HG03064 (cell line): ENCODE measurements at regions not wholly inside any gene's neighbourhood (a gene's known extent, or its start where the extent isn't known, plus 50 kb on each side); places are given as distances from the start of the nearest gene placed in this dataset.

Experiments used
- ATAC-seq: cut with Tn5 transposase; IDR thresholded peaks from one replicate; pipeline ENCODE4 v1.9.1; 2021; ENCODE audit warnings: low read depth; ENCODE audit not compliant: unreplicated experiment

GRCh38 chr7:47221826-47222225 lies 360.1 kb downstream of the TNS3 start:
- ATAC-seq: no peak

GRCh38 chr7:47218378-47219176 lies 363.3 kb downstream of the TNS3 start:
- ATAC-seq: no peak

GRCh38 chr7:47217570-47218360 lies 364.1 kb downstream of the TNS3 start:
- ATAC-seq: no peak

GRCh38 chr7:47217086-47217485 lies 364.8 kb downstream of the TNS3 start:
- ATAC-seq: no peak

GRCh38 chr7:47216439-47216838 lies 365.5 kb downstream of the TNS3 start:
- no peak for ATAC-seq

- no peak for ATAC-seq
Measured at GRCh38 chr7:47215640-47216039, 366.3 kb downstream of the TNS3 start.

GRCh38 chr7:47215049-47215448 lies 366.9 kb downstream of the TNS3 start:
- no peak for ATAC-seq

GRCh38 chr7:47213276-47213675 lies 368.6 kb downstream of the TNS3 start:
- no peak for ATAC-seq

GRCh38 chr7:47211519-47211973 lies 370.4 kb downstream of the TNS3 start:
- ATAC-seq: no peak

- ATAC-seq: no peak
Measured at GRCh38 chr7:47210281-47210854, 371.5 kb downstream of the TNS3 start.

- no peak for ATAC-seq
Measured at GRCh38 chr7:47207956-47208355, 374.0 kb downstream of the TNS3 start.

- no peak for ATAC-seq
Measured at GRCh38 chr7:47204709-47205108, 377.2 kb downstream of the TNS3 start.

GRCh38 chr7:47202146-47202783 lies 379.6 kb downstream of the TNS3 start:
- no peak for ATAC-seq

- no peak for ATAC-seq
Measured at GRCh38 chr7:47198159-47198558, 383.8 kb downstream of the TNS3 start.

- no peak for ATAC-seq
Measured at GRCh38 chr7:47197486-47197885, 384.4 kb downstream of the TNS3 start.

- ATAC-seq: no peak
Measured at GRCh38 chr7:47196737-47197136, 385.2 kb downstream of the TNS3 start.

GRCh38 chr7:47196106-47196645 lies 385.7 kb downstream of the TNS3 start:
- ATAC-seq: no peak

GRCh38 chr7:47195641-47196040 lies 386.3 kb downstream of the TNS3 start:
- no peak for ATAC-seq

- no peak for ATAC-seq
Measured at GRCh38 chr7:47194516-47195057, 387.3 kb downstream of the TNS3 start.

GRCh38 chr7:47192978-47193377 lies 388.9 kb downstream of the TNS3 start:
- no peak for ATAC-seq
